HG03064 (cell line): ENCODE measurements at regions not wholly inside any gene's neighbourhood (a gene's known extent, or its start where the extent isn't known, plus 50 kb on each side); places are given as distances from the start of the nearest gene placed in this dataset.
"Not testable (repeated sequence)": the region's sequence is repeated elsewhere in the genome, so short reads cannot be mapped to it uniquely, and the experiment has no call there.

Experiments used
- ATAC-seq: cut with Tn5 transposase; IDR thresholded peaks from one replicate; pipeline ENCODE4 v1.9.1; 2021; ENCODE audit warnings: low read depth; ENCODE audit not compliant: unreplicated experiment

DNA sequence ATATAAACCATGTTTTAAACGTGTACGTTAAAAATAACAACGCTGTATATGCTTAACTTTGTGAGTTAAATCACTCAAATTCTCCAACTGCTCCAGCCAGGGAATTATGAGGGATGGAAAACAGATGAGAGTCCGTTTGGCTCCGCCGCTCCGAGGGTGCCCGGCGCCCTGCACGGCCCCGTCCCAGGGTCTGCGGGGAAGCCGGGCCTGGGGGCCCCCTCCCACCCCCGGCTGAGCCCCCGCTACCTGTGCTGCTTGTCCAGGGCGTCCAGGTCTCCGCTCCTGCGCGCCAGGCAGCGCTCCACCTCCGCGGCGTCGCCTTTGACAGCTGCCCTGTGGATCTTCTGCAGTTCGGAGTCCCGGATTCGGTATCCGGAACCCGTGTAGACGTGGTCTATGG, 415.5 kb downstream of the FOXD4L4 start:
- not testable (repeated sequence) for ATAC-seq

DNA sequence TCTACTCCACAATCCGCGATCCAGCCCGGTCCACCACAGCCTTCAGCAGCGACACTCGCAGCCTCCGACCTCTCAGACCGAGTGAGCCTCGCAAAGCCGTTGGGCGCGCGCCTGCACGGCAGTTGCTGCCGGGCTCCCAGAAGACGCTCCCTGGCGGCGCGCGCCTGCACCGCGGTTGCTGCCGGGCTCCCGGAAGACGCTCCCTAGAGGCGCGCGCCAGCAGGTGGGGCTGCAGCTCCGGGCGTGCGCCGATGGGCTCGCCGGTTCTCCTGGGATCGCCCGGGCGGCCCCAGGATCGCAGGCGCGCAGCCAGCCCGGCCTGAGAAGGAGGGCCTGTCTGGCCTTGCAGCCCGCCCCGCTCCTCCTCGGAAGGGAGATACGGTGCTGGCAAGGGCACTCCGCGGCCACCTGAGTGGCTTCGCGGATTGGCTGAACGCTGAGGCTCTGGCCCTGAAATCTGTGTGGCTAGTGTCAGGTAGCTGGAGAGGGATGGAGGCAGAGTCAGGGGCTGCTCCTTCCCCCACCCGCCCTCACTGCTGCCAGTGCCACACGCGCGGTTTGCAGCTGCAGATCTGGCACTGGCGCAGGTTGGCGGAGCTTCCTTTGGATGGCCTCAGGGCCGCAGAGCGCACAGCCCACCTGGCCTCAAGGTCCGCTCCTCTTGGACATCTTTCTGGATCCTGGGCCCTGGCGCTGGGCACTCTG, 416.2 kb downstream of the FOXD4L4 start:
- peak; percentile 100 for ATAC-seq

DNA sequence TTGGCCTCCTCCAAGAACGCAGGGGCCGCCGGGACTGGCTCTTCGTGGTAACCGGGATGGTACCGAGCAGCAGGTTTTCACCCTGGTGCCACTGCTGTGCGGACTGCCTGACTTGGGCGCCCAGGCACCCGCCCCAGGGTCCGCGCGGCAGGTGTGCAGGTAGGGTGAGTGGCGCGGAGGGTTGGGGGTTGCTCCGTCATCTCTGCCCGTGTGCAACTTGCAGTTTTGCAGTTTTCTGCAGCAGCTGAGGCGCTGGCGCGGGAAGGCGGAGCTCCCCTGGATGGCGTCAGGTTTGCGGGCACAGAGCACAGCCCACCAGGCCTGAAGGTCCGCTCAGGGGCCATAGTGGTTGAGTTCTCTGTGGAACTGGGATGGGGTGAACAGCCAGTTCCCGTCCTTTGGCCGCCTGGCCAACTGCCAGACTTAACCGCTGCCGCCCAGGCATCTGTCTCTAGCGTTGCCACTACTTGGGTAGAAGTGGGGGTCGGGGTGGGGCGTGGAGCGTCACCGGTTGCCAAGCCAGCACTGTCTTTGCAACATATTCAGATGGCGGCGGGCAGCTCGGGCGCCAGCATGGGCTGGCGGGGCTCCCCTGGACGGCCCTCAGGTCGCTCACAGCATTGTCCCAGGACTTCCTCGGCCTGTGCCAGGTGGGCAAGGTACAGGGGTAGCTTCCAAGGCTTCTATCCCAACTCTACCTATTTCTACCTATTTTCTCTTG, 417.2 kb downstream of the FOXD4L4 start:
- ATAC-seq = not testable (repeated sequence)

DNA sequence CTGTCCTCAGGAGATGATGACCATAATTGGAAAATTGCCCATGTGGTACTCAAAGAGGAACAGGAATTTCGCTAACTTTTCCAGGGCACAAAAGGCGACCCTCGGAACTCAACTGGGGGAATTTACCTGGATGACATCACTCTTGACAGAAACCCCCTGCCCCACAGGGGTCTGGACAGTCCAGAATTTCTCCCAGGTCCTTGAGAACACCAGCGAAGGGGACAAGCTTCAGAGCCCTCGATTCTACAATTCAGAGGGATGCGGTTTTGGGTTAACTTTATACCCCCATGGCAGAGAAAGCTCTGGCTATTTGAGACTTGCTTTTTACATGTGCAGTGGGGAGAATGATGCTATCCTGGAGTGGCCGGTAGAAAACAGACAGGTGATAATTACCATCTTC, 445.4 kb downstream of the FOXD4L4 start:
- not testable (repeated sequence) for ATAC-seq

DNA sequence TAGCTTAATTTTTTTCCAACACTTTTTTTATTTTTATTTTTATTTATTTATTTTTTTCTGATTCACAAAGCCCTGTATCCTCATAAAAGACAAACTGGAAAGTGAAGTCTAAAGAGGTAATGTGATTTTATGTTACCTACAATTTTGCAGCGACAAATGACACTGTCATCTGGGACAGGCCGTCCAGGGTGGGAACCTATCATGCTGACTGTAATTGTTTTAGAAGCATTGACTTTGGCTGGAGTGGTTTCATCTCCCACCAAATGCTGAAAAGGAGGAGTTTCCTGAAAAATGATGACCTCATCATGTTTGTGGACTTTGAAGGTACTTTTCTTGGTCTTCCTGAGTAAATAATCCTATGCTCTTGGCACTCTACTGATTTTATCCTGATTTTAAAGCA, 446.7 kb downstream of the FOXD4L4 start:
- ATAC-seq = not testable (repeated sequence)

DNA sequence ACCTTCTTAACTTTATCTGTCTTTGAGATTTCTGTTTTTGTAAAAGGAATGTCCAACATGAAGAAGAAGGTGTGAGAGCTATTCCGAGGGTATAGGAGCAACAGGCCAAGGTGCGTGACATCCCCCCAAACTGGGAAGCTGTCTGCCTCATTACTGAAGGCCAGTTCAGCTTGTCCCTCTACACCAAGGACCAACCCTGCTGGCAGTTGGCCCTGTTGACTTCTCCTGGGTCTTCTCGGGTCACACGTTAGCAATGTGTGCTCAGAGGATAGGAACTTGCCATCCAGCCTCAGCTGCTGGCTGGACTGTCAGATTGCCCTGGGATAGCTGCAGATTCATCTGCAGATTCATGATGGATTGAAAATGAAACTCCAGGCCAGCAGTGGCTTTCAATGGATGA, 460.3 kb downstream of the FOXD4L4 start:
- not testable (repeated sequence) for ATAC-seq

DNA sequence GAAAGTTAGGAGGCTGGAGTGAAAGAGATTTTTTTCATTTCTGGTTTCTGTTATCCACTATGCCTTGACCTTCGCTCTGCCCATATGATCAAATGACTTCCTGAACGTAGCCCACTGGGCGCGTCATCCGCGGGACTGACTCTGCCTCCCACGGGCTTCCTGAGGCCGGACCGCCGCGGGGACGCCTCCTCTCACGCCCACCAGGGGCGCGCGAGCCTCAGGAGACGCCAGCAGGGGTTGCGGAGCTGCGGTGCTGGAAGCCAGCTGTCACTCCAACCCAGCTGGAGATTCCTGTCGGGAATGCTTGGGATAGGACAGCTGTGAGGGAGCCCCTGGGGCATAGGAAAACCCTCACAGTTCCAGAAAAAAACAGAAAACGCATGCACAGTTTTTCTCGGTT, 461.5 kb downstream of the FOXD4L4 start:
- ATAC-seq = not testable (repeated sequence)

DNA sequence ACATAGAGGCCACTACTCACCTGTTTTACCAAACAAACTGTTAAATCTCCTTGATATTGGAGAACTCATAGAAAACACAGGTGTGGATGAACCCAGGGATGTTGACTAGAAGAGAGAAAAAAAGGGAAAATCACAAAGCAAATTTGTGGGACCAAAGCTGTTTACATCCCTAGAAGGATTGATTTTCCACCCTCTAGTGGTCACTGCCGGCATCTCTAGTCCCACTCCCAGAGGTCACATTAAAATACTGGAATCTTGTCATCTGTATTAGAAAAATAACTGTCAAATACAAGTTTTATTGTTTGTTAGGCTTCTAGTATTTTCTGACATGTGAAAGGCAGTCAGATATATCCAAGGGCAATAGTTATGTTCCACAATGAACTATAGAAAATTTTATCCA, 469.7 kb downstream of the FOXD4L4 start:
- ATAC-seq = not testable (repeated sequence)

DNA sequence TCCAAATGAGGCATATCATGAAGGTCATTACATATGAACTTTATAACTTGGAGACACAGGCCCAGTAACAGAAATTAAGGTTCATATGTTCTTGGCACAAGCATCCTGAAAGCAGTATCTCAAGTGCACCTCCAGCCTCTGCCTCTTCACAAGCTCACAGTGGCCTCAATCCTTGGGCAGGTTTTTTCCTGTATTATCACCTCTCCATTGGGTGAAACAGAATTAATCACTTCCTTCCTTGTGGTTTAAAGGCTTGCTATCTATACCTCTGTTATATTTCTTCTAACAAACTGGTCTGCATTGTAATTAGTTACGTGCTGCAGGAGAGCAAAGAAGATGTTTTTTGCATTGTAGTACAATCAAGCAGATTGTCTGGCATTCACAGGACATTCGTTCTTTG, 471.0 kb downstream of the FOXD4L4 start:
- ATAC-seq = not testable (repeated sequence)

DNA sequence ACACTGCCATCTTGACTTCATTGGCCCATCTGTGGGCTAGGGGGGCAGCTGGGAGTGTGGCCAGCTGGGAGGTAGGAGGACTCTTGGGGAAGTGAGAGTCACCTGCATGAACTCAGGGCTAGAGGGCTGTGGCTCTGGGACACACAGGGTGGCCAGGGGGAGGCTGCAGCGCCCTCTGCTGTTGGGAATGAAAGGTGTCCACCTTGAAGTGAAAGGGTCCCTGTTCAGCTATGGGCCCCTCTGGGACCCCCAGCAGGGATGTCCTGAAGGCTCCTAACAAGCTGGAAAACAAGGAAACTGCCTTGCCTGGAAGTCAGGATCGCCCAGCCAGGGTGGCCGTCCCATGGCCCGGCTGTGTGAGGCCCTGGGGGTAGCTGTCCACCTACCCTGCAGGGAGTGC, 507.8 kb downstream of the FOXD4L4 start:
- not testable (repeated sequence) for ATAC-seq

DNA sequence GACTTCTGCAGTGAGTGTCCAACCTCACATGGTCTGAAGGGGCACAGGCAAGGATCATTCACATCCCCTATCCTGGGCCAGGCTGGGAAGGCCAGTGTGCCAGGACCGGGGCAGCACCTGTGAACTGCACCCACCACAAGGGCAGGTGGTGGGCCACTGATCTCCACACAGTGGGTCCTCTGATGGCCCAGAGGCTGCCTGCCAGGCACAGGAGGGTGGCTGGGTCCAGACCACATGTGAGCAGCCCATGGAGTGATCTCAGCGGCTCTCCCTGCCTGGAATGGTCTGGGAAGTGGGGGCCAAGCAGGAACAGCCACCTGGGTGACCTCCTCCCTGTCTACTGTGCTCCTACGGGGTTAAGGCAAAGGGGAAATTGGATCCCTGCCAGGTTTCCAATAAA, 508.5 kb downstream of the FOXD4L4 start:
- ATAC-seq = not testable (repeated sequence)

DNA sequence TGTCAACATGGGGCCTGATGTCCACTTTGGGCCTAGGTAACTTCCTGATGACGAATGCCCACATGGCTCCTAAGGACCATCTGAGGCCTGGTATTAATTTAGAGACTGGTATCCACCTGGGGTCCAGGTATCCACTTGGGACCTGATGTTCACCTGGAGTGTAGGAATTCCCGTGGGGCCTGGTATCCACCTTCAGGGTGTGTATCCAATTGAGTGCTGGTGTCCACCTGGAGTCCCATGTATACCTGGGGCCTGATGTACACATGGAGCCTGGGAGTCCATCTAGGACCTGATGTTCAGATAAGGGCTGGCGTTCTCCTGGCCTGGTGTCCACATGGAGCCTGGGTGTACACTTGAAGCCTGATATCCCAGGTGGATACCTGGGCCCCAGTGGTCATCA, 520.6 kb downstream of the FOXD4L4 start:
- not testable (repeated sequence) for ATAC-seq

DNA sequence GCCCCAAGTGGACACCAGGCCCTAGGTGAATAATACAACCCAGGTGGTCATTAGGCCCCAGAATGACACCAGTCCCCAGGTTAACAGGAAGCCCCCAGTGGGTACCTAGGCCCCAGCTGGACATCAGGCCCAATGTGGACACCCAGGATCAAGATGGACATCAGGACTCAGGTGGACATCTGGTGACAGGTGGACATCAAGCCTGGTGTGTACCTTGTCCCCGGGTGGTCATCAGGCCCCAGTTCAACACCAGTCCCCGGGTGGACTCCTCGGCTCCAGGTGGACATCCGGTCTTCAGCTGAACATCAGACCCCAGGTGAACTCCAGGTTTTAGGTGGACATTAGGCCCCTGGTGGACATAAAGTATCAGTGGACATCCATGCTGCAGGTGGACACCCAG, 524.6 kb downstream of the FOXD4L4 start:
- not testable (repeated sequence) for ATAC-seq

DNA sequence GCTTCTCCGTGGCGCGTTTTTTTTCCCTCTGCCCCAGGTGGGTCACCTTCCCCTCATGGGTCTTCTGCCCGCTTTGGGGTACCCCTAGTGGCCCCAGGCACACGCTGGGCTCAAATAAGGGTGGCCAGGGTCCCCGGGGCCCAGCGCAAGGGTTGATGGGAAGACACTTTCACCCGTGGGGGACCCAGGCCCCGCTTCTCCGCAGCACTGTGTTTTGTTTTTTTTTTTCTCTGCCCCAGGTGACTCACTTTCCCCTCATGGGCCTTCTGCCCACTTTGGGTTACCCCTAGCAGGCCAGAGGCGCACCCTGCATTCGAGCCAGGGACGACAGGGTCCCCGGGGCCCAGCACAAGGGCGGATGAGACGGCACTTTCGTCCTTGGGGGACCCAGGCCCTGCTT, 526.7 kb downstream of the FOXD4L4 start:
- ATAC-seq = not testable (repeated sequence)

DNA sequence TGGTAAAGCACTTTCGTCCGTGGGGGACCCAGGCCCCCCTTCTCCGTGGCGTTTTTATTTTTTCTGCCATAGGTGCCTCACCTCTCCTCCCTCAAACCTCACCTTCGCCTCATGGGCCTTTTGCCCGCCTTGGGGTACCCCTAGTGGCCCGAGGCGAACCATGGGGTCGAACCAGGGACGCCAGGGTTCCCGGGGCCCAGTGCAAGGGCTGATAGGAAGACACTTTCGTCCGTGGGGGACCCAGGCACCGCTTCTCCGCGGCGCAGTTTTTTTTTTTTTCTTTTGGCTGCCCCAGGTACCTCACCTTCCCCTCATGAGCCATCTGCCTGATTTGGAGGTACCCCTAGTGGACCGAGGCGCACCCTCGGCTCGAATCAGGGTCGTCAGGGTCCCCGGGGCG, 527.8 kb downstream of the FOXD4L4 start:
- ATAC-seq = not testable (repeated sequence)

DNA sequence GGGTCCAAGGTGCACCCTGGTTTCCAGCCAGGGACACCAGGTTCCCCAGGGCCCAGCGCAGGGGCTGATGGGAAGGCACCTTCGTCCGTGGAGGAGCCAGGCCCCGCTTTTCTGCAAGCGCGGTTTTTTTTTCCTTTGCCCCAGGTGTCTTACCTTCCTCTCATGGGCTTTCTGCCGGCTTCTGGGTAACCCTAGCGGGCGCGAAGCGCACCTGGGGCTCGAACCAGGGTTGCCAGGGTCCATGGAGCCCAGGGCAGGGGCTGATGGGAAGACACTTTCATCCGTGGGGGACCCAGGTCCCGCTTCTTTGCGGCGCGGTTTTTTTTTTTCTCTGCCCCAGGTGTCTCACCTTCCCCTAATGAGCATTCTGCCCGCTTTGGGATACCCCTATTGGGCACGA, 529.3 kb downstream of the FOXD4L4 start:
- not testable (repeated sequence) for ATAC-seq

DNA sequence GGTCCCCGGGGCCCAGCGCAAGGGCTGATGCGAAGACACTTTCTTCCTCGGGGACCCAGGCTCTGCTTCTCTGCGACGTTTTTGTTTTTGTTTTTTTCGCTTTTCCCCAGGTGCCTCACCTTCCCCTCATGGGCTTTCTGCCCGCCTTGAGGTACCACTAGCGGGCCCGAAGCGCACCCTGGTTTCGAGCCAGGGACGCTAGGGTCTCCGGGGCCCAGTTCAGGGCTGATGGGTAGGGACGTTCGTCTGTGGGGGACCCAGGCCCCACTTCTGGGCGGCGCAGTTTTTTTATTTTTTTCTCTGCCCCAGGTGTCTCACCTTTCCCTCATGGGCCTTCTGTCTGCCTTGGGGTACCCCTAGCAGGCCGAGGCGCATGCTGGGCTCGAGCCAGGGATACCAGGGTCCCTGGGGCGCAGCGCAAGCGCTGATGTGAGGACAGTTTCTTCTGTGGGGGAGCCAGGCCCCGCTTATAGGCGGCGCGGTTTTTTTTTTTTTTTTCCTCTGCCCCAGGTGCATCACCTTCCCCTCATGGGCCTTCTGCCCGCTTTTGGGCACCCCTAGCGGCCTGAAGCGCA, 530.0 kb downstream of the FOXD4L4 start:
- ATAC-seq = not testable (repeated sequence)

DNA sequence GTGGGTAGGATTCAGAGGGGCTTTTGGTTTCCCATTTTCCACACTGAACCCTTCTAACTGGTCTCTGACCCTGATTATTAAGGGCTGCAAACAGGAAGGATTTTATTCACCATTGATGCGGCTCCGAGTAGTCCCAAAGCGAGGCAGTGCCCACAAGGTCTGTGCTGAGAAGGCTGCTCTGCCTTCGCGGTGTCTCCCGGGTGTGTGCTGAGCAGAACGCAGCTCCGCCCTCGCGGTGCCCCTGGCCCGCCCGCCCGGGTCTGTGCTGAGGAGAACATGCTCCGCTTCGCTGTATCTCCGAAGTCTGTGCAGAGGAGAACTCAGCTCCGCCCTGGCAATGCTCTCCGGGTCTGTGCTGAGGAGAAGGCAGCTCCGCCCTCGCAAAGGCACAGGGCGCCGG, 530.7 kb downstream of the FOXD4L4 start:
- ATAC-seq = not testable (repeated sequence)

DNA sequence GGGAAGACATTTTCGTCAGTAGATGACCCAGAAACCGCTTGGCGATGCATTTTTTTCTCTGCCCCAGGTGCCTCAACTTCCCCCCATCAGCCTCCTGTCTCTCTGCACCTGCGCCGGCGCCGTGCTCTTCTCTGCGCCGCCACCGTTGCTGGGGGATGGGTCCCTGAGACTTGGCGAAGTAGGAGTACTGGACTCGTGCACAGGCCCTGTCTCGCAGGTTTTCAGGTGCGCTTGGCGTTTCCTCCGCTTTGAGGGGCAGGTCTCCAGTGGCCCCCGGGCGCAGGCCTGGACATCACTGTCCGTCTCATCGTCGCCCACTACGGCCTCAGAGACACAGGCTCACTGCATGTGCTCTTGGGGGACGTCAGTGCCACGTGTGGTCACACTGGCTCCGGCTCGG, 532.1 kb downstream of the FOXD4L4 start:
- ATAC-seq = not testable (repeated sequence)

DNA sequence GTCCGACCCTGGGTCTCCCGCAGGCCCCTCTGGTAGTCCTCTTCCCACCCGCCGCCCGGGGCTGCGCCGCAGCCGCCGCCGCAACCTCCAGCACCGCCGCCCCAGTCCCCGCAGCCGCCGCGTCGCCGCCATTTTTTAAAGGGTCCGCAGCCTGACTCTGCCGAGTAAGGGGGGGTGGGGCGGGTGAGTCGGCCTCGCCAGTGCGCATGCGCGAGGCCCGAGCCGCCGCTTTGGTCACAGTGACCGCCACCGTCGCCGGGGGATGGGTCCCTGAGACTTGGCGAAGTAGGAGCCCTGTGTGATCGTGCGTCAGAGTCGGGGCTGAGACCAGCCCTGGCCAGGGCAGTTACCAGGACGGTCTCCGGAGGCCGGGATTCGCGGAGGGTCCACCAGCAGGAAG, 532.8 kb downstream of the FOXD4L4 start:
- not testable (repeated sequence) for ATAC-seq

DNA sequence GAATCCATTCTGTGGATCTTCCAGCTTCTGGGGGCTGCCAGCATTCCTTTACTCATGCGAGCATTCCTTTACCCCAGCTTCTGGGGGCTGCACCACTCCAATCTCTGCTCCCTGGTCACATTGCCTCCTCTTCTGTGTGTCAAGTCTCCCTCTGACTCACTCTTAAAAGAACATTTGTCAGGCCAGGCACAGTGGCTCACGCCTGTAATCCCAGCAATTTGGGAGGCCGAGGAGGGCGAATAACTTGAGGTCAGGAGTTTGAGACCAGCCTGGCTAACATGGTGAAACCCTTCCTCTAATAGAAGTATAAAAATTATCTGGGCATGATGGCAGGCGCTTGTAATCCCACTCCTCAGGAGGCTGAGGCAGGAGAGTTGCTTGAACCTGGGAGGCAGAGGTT, 541.9 kb downstream of the FOXD4L4 start:
- ATAC-seq = not testable (repeated sequence)
